AML-193 (cell line): ENCODE measurements at regions not wholly inside any gene's neighbourhood (a gene's known extent, or its start where the extent isn't known, plus 50 kb on each side); places are given as distances from the start of the nearest gene placed in this dataset.
"Not testable (repeated sequence)": the region's sequence is repeated elsewhere in the genome, so short reads cannot be mapped to it uniquely, and the experiment has no call there.

Experiments
- DNase-seq, 2 experiments: peaks; one replicate each; lab custom pipeline; 2025; lab: John Stamatoyannopoulos, UW

GRCh38 chr3:3902161-3902560, 102.9 kb downstream of the LRRN1 start:
- DNase-seq, result no peak

- no peak for DNase-seq
These were observed 106.9 kb downstream of the LRRN1 start for GRCh38 chr3:3906171-3906570.

- DNase-seq, result peak; percentile 28 to 37
These were observed 107.8 kb downstream of the LRRN1 start for GRCh38 chr3:3907023-3907422.

- no peak for DNase-seq
These were observed 119.5 kb downstream of the LRRN1 start for GRCh38 chr3:3918763-3919162.

GRCh38 chr3:3919316-3919715, 120.1 kb downstream of the LRRN1 start:
- DNase-seq, result no peak

- no peak for DNase-seq
These were observed 124.4 kb downstream of the LRRN1 start for GRCh38 chr3:3923619-3924018.

- DNase-seq, result no peak
These were observed 128.0 kb downstream of the LRRN1 start for GRCh38 chr3:3927198-3927597.

GRCh38 chr3:3927965-3928364, 128.7 kb downstream of the LRRN1 start:
- no peak for DNase-seq

- DNase-seq, result not testable (repeated sequence)
These were observed 142.1 kb downstream of the LRRN1 start for GRCh38 chr3:3941380-3941779.

- DNase-seq, result no peak
These were observed 151.8 kb downstream of the LRRN1 start for GRCh38 chr3:3951071-3951470.

GRCh38 chr3:3951501-3951900, 152.3 kb downstream of the LRRN1 start:
- no peak for DNase-seq

GRCh38 chr3:3962867-3963266, 163.6 kb downstream of the LRRN1 start:
- DNase-seq, result not testable (repeated sequence)

GRCh38 chr3:3984053-3984452, 184.8 kb downstream of the LRRN1 start:
- no peak for DNase-seq

- no peak for DNase-seq
These were observed 192.4 kb downstream of the LRRN1 start for GRCh38 chr3:3991598-3991997.

GRCh38 chr3:3992312-3992874, 193.2 kb downstream of the LRRN1 start:
- DNase-seq, result no peak

GRCh38 chr3:3998140-3998922, 199.1 kb downstream of the LRRN1 start:
- DNase-seq, result peak; percentile 59 to 71

GRCh38 chr3:3999340-3999739, 200.1 kb downstream of the LRRN1 start:
- not testable (repeated sequence) for DNase-seq

- no peak for DNase-seq
These were observed 202.7 kb downstream of the LRRN1 start for GRCh38 chr3:4001976-4002375.

- no peak for DNase-seq
These were observed 207.1 kb downstream of the LRRN1 start for GRCh38 chr3:4006288-4006687.

GRCh38 chr3:4008205-4008604, 209.0 kb downstream of the LRRN1 start:
- no peak for DNase-seq

- no peak for DNase-seq
These were observed 211.9 kb downstream of the LRRN1 start for GRCh38 chr3:4011166-4011565.

GRCh38 chr3:4015426-4015825, 216.2 kb downstream of the LRRN1 start:
- DNase-seq, result no peak

- DNase-seq, result no peak
These were observed 220.3 kb downstream of the LRRN1 start for GRCh38 chr3:4019501-4019900.

- no peak for DNase-seq
These were observed 221.9 kb downstream of the LRRN1 start for GRCh38 chr3:4021162-4021561.
